ENCODE measurements at regions not wholly inside any gene's neighbourhood (a gene's known extent, or its start where the extent isn't known, plus 50 kb on each side); places are given as distances from the start of the nearest gene placed in this dataset.
"Not testable (repeated sequence)": the region's sequence is repeated elsewhere in the genome, so short reads cannot be mapped to it uniquely, and the experiment has no call there.

GRCh38 chr4:167989815-167990214 lies 102.5 kb upstream of the ANXA10 start:
- Mint-ChIP-seq H3K36me3 (ENCODE audit: insufficient read depth, unreplicated experiment) (no peaks in the 10 kb centered on the region), H3K9me3 (ENCODE audit: low read depth, unreplicated experiment) (no peaks in the 10 kb centered on the region), H3K4me1 (ENCODE audit: low read depth, unreplicated experiment) (no peaks in the 10 kb centered on the region), H3K27me3 (ENCODE audit: unreplicated experiment) (no peaks in the 10 kb centered on the region), H3K4me3 (ENCODE audit: low read depth, unreplicated experiment) (no peak overlapping the region), H3K27ac (ENCODE audit: unreplicated experiment) (no peak overlapping the region)
- intact Hi-C loops (cut with micrococcal nuclease; ENCODE audit: unreplicated experiment): loop anchor here (1.0 kb wide), 2 partner anchors 87 to 164 kb away; no protein-coding TSS in a partner anchor
- CTCF ChIA-PET: interaction anchor here (0.6 to 1.1 kb wide), 2 partner anchors 164 kb away, joined by 3 read pairs; no protein-coding TSS in a partner anchor
- TF ChIP-seq, protein P1, sequence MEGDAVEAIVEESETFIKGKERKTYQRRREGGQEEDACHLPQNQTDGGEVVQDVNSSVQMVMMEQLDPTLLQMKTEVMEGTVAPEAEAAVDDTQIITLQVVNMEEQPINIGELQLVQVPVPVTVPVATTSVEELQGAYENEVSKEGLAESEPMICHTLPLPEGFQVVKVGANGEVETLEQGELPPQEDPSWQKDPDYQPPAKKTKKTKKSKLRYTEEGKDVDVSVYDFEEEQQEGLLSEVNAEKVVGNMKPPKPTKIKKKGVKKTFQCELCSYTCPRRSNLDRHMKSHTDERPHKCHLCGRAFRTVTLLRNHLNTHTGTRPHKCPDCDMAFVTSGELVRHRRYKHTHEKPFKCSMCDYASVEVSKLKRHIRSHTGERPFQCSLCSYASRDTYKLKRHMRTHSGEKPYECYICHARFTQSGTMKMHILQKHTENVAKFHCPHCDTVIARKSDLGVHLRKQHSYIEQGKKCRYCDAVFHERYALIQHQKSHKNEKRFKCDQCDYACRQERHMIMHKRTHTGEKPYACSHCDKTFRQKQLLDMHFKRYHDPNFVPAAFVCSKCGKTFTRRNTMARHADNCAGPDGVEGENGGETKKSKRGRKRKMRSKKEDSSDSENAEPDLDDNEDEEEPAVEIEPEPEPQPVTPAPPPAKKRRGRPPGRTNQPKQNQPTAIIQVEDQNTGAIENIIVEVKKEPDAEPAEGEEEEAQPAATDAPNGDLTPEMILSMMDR (IDR thresholded peaks at IDR 0.05; ENCODE audit: unreplicated experiment): no peak
- DNase-seq: no peak
- no TSS peak for BruUV-seq (replicated peaks)

DNA sequence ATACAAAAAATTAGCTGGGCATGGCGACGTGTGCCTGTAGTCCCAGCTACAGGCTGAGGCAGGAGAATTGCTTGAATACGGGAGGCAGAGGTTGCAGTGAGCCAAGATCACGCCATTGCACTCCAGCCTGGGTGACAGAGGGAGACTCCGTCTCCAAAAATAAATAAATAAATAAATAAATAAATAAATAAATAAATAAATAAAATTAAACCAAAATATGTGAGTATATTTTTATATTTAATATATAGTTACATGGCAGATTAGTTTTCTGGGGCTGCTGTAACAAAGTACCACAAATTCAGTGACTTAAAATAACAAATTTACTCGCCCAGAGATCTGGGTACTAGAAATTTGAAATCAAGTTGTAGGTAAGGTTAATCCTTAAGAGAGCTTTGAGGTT lies 84.2 kb upstream of the ANXA10 start:
- intact Hi-C loops (cut with micrococcal nuclease; ENCODE audit: unreplicated experiment); H3K4me1 Mint-ChIP-seq (ENCODE audit: low read depth, unreplicated experiment); H3K27ac Mint-ChIP-seq (ENCODE audit: unreplicated experiment); H3K4me3 Mint-ChIP-seq (ENCODE audit: low read depth, unreplicated experiment); H3K9me3 Mint-ChIP-seq (ENCODE audit: low read depth, unreplicated experiment); BruUV-seq (replicated peaks); H3K36me3 Mint-ChIP-seq (ENCODE audit: insufficient read depth, unreplicated experiment); DNase-seq; H3K27me3 Mint-ChIP-seq (ENCODE audit: unreplicated experiment): not testable (repeated sequence)
- CTCF ChIA-PET: interaction anchor here (0.7 kb wide), 1 partner anchor 76 kb away, joined by 3 read pairs; no protein-coding TSS in a partner anchor

DNA sequence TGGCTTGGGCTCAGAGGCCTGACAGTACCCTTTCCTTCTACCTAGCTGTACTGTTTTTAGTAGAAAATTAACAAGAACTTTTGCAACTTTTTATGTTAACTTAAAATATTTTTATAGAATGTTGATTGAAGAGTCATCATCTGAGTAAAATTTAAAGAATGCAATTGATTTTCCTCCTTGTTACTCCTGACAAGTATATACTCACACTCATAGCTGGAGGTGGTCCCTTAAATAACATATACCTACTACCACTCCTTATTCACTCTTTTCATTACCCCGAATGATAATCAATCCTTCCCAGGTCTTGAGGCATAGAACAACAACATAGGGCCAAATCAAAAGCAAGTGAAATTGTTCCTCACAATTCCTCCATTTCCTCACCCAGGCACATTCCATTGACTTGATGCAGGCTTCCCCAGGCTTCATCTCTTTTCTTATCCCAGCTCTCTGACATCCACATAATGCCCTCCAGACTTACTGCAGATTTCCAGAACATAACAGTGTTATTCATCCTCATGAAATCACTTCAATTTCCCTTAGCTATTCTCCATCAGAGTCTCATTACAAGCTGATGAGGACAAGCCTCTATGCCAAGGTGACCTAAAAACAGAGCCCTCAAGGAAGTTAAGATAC lies 73.2 kb upstream of the ANXA10 start:
- peaks cover 6% of the 10 kb centered on the region for H3K9me3 Mint-ChIP-seq (ENCODE audit: low read depth, unreplicated experiment)
- H3K4me1 Mint-ChIP-seq (ENCODE audit: low read depth, unreplicated experiment): peaks cover 48% of the 10 kb centered on the region
- TF ChIP-seq, protein P1 (IDR thresholded peaks at IDR 0.05; ENCODE audit: unreplicated experiment): no peak
- BruUV-seq (replicated peaks): no TSS peak
- DNase-seq: no peak
- H3K27me3 Mint-ChIP-seq (ENCODE audit: unreplicated experiment): no peaks in the 10 kb centered on the region
- CTCF ChIA-PET: no interaction called here
- H3K4me3 Mint-ChIP-seq (ENCODE audit: low read depth, unreplicated experiment): peak overlapping the region; percentile 17
- H3K27ac Mint-ChIP-seq (ENCODE audit: unreplicated experiment): peak overlapping the region; percentile 40
- intact Hi-C loops (cut with micrococcal nuclease; ENCODE audit: unreplicated experiment): no loop called here
- H3K36me3 Mint-ChIP-seq (ENCODE audit: insufficient read depth, unreplicated experiment): peaks cover 8% of the 10 kb centered on the region

- Mint-ChIP-seq H3K9me3 (ENCODE audit: low read depth, unreplicated experiment) (peaks cover 6% of the 10 kb centered on the region), H3K27ac (ENCODE audit: unreplicated experiment) (no peak overlapping the region), H3K4me1 (ENCODE audit: low read depth, unreplicated experiment) (peaks cover 48% of the 10 kb centered on the region), H3K36me3 (ENCODE audit: insufficient read depth, unreplicated experiment) (peaks cover 8% of the 10 kb centered on the region), H3K27me3 (ENCODE audit: unreplicated experiment) (no peaks in the 10 kb centered on the region), H3K4me3 (ENCODE audit: low read depth, unreplicated experiment) (no peak overlapping the region)
- TF ChIP-seq, protein P1 (IDR thresholded peaks at IDR 0.05; ENCODE audit: unreplicated experiment): no peak
- BruUV-seq (replicated peaks): no TSS peak
- no peak for DNase-seq
- CTCF ChIA-PET: interaction anchor here (0.6 kb wide), 1 partner anchor 1213 kb away, joined by 3 read pairs; no protein-coding TSS in a partner anchor
- intact Hi-C loops (cut with micrococcal nuclease; ENCODE audit: unreplicated experiment): no loop called here
Measured at GRCh38 chr4:168019921-168020320, 72.4 kb upstream of the ANXA10 start.

DNA sequence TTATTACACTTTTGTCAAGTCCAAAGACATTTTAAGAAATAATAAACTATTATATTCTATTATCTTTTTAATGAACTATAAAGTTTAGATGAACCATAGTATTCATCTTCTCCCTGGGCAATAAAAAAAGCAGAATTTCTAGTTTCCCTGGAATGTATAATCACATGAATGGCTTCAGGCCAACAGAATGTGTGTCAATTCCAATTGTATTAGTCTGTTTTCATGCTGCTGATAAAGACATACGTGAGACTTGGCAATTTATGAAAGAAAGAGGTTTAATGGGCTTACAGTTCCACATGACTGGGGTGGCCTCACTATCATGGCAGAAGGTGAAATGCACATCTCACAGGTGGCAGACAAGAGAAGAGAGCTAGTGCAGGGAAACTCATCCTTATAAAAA lies 70.7 kb upstream of the ANXA10 start:
- no TSS peak for BruUV-seq (replicated peaks)
- Mint-ChIP-seq H3K27ac (ENCODE audit: unreplicated experiment) (peak overlapping the region; percentile 63), H3K36me3 (ENCODE audit: insufficient read depth, unreplicated experiment) (peaks cover 8% of the 10 kb centered on the region), H3K9me3 (ENCODE audit: low read depth, unreplicated experiment) (peaks cover 6% of the 10 kb centered on the region), H3K4me1 (ENCODE audit: low read depth, unreplicated experiment) (peaks cover 47% of the 10 kb centered on the region), H3K4me3 (ENCODE audit: low read depth, unreplicated experiment) (no peak overlapping the region), H3K27me3 (ENCODE audit: unreplicated experiment) (no peaks in the 10 kb centered on the region)
- TF ChIP-seq, protein P1 (IDR thresholded peaks at IDR 0.05; ENCODE audit: unreplicated experiment): no peak
- DNase-seq: peak; percentile 12
- intact Hi-C loops (cut with micrococcal nuclease; ENCODE audit: unreplicated experiment): no loop called here
- CTCF ChIA-PET: no interaction called here

All from Calu3 (cell line).